PC-9 (cell line): ENCODE measurements at regions not wholly inside any gene's neighbourhood (a gene's known extent, or its start where the extent isn't known, plus 50 kb on each side); places are given as distances from the start of the nearest gene placed in this dataset.
"Not testable (repeated sequence)": the region's sequence is repeated elsewhere in the genome, so short reads cannot be mapped to it uniquely, and the experiment has no call there.

Experiments used
- CTCF ChIP-seq: fragments of 200-600 bp; sonication (generic); conservative IDR thresholded peaks from 2 replicates; pipeline ENCODE4 v1.6.1; 2017; ENCODE audit warnings: mixed run types, antibody characterized with exemption, mild to moderate bottlenecking, moderate library complexity
- EZH2 ChIP-seq: fragments of 200-600 bp; sonication (generic); IDR thresholded peaks from 2 replicates; pipeline ENCODE4 v1.8.0; 2017; ENCODE audit warnings: antibody characterized with exemption, low read depth

- not testable (repeated sequence) for TF ChIP-seq CTCF, EZH2
These were observed 74.3 kb upstream of the IGFBPL1 start for GRCh38 chr9:38498551-38498950.
